PFSK-1 (cell line): ENCODE measurements at regions not wholly inside any gene's neighbourhood (a gene's known extent, or its start where the extent isn't known, plus 50 kb on each side); places are given as distances from the start of the nearest gene placed in this dataset.

Experiments used
- FOXP2 ChIP-seq: optimal IDR thresholded peaks from 2 replicates; pipeline ENCODE3; 2011; ENCODE audit warnings: borderline replicate concordance, control low read depth, inconsistent platforms; ENCODE audit not compliant: insufficient read depth; ENCODE audit errors: extremely low read length, extremely low read depth
- POLR2AphosphoS5 ChIP-seq: IDR thresholded peaks from 2 replicates; pipeline ENCODE4 v1.6.1; 2012; ENCODE audit warnings: low read depth, mild to moderate bottlenecking, control low read depth, low read length, moderate library complexity
- REST ChIP-seq, 2 experiments: IDR thresholded peaks; 2 replicates each; pipeline versions ENCODE4 v1.6.1 to v1.8.0; 2011 to 2012; ENCODE audit warnings: low read depth in 2 of 2, low read length in 2 of 2, control low read depth in 1 of 2, inconsistent platforms in 1 of 2, mild to moderate bottlenecking in 1 of 2, moderate library complexity in 1 of 2; ENCODE audit not compliant: insufficient read depth in 1 of 2
- SIN3A ChIP-seq: IDR thresholded peaks from 2 replicates; pipeline ENCODE4 v1.6.1; 2012; ENCODE audit warnings: mild to moderate bottlenecking, low read length, moderate library complexity, borderline replicate concordance; ENCODE audit not compliant: insufficient read depth
- TAF1 ChIP-seq: IDR thresholded peaks from 2 replicates; pipeline ENCODE4 v1.6.1; 2012; ENCODE audit warnings: low read length, control low read depth, borderline replicate concordance; ENCODE audit not compliant: insufficient read depth

- TF ChIP-seq SIN3A (no peak), TAF1 (no peak), REST (IDR thresholded peaks at IDR 0.05; ENCODE audit: insufficient read depth in 1 of 2, low read depth in 2 of 2, low read length in 2 of 2) (no peak), POLR2AphosphoS5 (no peak), FOXP2 (no peak)
Observed at GRCh38 chr3:110790631-110791030, 281.0 kb upstream of the NECTIN3 start.
